Keratinocyte (primary cell): ENCODE measurements at regions not wholly inside any gene's neighbourhood (a gene's known extent, or its start where the extent isn't known, plus 50 kb on each side); places are given as distances from the start of the nearest gene placed in this dataset.
"Not testable (repeated sequence)": the region's sequence is repeated elsewhere in the genome, so short reads cannot be mapped to it uniquely, and the experiment has no call there.

Source experiments
- DNase-seq: peaks from one replicate; pipeline ENCODE4 v3.0.0-alpha.2; 2011; ENCODE audit warnings: low read depth, missing footprints, low spot score
- FAIRE-seq: peaks from 2 replicates; lab custom pipeline; 2011; peaks lifted over from hg19 to GRCh38; lab: Jason Lieb, UNC
- H2AFZ ChIP-seq: 2 replicates; pipeline ENCODE4 v1.6.0; 2012; ENCODE audit warnings: low read length, control low read depth, inconsistent platforms; ENCODE audit not compliant: control insufficient read depth
- H3K27ac ChIP-seq: 2 replicates; pipeline ENCODE4 v1.5.1; 2011; ENCODE audit warnings: low read length; ENCODE audit not compliant: control insufficient read depth, insufficient read depth
- H3K27me3 ChIP-seq: 3 replicates; pipeline ENCODE4 v1.6.0; 2011; ENCODE audit warnings: low read length; ENCODE audit not compliant: control insufficient read depth, insufficient read depth; ENCODE audit errors: extremely low read depth
- H3K36me3 ChIP-seq, 2 experiments: 2 replicates in 1 of 2; 3 replicates in 1 of 2; pipeline ENCODE4 v1.5.1; 2011; ENCODE audit warnings: low read length in 2 of 2, mild to moderate bottlenecking in 1 of 2; ENCODE audit not compliant: control insufficient read depth in 2 of 2, insufficient read depth in 2 of 2; ENCODE audit errors: extremely low read depth in 1 of 2
- H3K4me1 ChIP-seq: 3 replicates; pipeline ENCODE4 v1.5.1; 2011; ENCODE audit warnings: low read length; ENCODE audit not compliant: control insufficient read depth, insufficient read depth; ENCODE audit errors: extremely low read depth
- H3K4me2 ChIP-seq: 3 replicates; pipeline ENCODE4 v1.6.0; 2011; ENCODE audit warnings: low read depth, low read length; ENCODE audit not compliant: control insufficient read depth, insufficient read depth; ENCODE audit errors: extremely low read depth
- H3K4me3 ChIP-seq, 3 experiments: fragments of 200-600 bp in 1 of 3; sonication (generic) in 1 of 3; 2 replicates in 2 of 3; 3 replicates in 1 of 3; pipeline ENCODE4 v1.5.1; 2011 to 2016; ENCODE audit warnings: low read length in 3 of 3, mild to moderate bottlenecking in 3 of 3, control low read depth in 2 of 3, inconsistent platforms in 1 of 3, low read depth in 1 of 3, mixed read lengths in 1 of 3, mixed run types in 1 of 3, moderate library complexity in 1 of 3; ENCODE audit not compliant: control insufficient read depth in 2 of 3, insufficient read depth in 2 of 3; ENCODE audit errors: extremely low read depth in 1 of 3
- H3K79me2 ChIP-seq: 2 replicates; pipeline ENCODE4 v1.6.0; 2012; ENCODE audit warnings: low read length; ENCODE audit not compliant: control insufficient read depth, insufficient read depth
- H3K9ac ChIP-seq: 3 replicates; pipeline ENCODE4 v1.6.0; 2011; ENCODE audit warnings: low read length; ENCODE audit not compliant: control insufficient read depth, insufficient read depth; ENCODE audit errors: extremely low read depth
- H3K9me1 ChIP-seq: 3 replicates; pipeline ENCODE4 v1.6.0; 2011; ENCODE audit warnings: low read length; ENCODE audit not compliant: control insufficient read depth, insufficient read depth; ENCODE audit errors: extremely low read depth
- H3K9me3 ChIP-seq: 2 replicates; pipeline ENCODE4 v1.5.1; 2012; ENCODE audit warnings: low read depth, low read length; ENCODE audit not compliant: control insufficient read depth
- H4K20me1 ChIP-seq: 3 replicates; pipeline ENCODE4 v1.6.0; 2011; ENCODE audit warnings: low read length; ENCODE audit not compliant: control insufficient read depth, insufficient read depth; ENCODE audit errors: extremely low read depth
- dilution Hi-C: fragments of 300-500 bp; cut with MboI; formaldehyde crosslinking; loops from one replicate; pipeline ENCODE4 v1.7.0; 2020; ENCODE audit warnings: low sequenced_read_pairs; ENCODE audit not compliant: extremely low pct_ligation_motif_present

DNA sequence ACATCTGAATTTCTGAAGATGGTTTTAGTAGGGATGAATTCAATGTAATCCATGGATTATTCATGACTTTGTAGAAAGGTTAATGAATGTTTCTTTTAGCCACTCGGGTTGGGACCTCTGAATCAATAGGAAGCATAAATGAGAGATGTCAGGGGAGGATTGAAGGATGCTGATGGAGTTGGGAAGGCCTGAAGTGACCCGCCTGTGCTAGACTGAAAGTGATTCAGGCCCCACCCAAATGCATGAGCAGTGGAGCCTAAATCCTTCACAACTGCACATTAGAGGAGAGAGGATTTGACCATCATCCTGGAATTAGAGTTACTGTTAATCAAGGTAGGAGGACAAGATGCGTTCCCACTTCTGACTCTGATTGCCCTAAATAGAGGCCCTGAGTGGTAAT is 162.2 kb upstream of the PTPN20 start:
- H3K4me3 ChIP-seq, H3K9me1 ChIP-seq, H3K9me3 ChIP-seq, H3K36me3 ChIP-seq, H3K27me3 ChIP-seq, dilution Hi-C loops, FAIRE-seq, H2AFZ ChIP-seq, DNase-seq, H3K4me2 ChIP-seq, H3K9ac ChIP-seq, H3K27ac ChIP-seq, H3K79me2 ChIP-seq, H4K20me1 ChIP-seq, H3K4me1 ChIP-seq: not testable (repeated sequence)

DNA sequence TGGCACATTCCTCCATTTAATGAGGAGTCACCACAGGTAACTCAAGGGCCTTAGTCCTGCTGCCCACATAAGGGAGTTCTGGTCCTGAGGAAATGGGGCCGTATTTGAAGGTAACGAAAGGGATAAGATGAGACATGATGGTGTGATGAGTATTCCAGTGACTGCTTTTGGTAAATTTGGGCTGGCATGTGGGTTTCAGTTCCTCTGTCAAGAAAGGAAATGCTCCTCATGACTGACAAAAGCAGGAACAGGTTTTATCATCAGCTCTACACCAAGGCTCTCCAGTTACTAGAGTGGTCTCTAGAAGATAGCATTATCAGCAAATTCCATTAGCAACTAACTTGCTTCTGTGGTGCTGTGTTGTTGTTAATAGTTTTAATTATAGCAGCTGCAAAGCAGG is 161.8 kb upstream of the PTPN20 start:
- H3K9me3 ChIP-seq, H3K27ac ChIP-seq, H3K4me3 ChIP-seq, H2AFZ ChIP-seq, H3K4me1 ChIP-seq, H3K4me2 ChIP-seq, H3K9me1 ChIP-seq, H3K27me3 ChIP-seq, FAIRE-seq, H4K20me1 ChIP-seq, H3K9ac ChIP-seq, H3K36me3 ChIP-seq, H3K79me2 ChIP-seq, DNase-seq, dilution Hi-C loops: not testable (repeated sequence)

DNA sequence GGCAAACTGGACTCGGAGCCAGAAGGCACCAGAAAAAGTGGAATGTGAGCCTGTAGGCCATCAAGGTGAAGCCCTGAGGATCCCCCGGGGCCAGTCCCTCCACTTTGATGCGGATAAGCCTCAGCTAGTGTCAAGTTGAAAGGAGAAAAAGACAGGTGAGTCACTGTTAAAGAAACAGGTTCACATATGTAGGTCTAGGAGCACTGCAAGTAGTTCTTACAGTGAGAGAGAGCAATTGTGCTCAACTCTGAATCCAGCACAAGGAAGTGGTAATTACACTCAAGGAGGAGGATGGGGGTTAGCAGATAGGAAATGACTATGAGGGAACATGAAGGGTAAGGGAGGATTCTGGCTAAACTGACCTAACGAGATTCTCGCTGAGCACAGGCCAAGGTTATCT is 157.5 kb upstream of the PTPN20 start:
- H3K27ac ChIP-seq, H3K9ac ChIP-seq, H3K79me2 ChIP-seq, H3K36me3 ChIP-seq, DNase-seq, H3K9me1 ChIP-seq, dilution Hi-C loops, H2AFZ ChIP-seq, H3K4me1 ChIP-seq, H3K4me2 ChIP-seq, H3K4me3 ChIP-seq, H3K27me3 ChIP-seq, H4K20me1 ChIP-seq, H3K9me3 ChIP-seq, FAIRE-seq: not testable (repeated sequence)

DNA sequence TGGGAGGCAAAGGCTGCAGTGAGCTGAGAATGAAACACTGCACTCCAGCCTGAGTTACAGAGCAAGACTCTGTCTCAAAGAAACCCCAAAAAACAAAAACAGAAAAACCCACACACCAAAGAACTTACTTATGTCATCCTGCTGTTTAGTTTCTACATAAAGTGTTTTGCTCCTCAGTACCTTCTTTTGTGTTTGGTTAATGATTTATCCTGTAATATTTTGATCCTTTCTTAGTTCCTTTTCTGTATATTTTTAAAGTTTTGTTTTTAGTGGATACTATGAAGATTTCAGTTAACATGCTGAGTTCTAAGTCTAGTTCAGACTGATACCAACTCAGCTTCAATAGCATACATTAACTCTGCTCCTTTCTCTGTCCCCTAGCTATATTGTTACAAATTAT is 149.8 kb upstream of the PTPN20 start:
- H3K4me3 ChIP-seq, H2AFZ ChIP-seq, DNase-seq, H3K9me1 ChIP-seq, H3K4me2 ChIP-seq, H3K36me3 ChIP-seq, H4K20me1 ChIP-seq, H3K27me3 ChIP-seq, H3K4me1 ChIP-seq, H3K9ac ChIP-seq, H3K79me2 ChIP-seq, H3K9me3 ChIP-seq, dilution Hi-C loops, FAIRE-seq, H3K27ac ChIP-seq: not testable (repeated sequence)

DNA sequence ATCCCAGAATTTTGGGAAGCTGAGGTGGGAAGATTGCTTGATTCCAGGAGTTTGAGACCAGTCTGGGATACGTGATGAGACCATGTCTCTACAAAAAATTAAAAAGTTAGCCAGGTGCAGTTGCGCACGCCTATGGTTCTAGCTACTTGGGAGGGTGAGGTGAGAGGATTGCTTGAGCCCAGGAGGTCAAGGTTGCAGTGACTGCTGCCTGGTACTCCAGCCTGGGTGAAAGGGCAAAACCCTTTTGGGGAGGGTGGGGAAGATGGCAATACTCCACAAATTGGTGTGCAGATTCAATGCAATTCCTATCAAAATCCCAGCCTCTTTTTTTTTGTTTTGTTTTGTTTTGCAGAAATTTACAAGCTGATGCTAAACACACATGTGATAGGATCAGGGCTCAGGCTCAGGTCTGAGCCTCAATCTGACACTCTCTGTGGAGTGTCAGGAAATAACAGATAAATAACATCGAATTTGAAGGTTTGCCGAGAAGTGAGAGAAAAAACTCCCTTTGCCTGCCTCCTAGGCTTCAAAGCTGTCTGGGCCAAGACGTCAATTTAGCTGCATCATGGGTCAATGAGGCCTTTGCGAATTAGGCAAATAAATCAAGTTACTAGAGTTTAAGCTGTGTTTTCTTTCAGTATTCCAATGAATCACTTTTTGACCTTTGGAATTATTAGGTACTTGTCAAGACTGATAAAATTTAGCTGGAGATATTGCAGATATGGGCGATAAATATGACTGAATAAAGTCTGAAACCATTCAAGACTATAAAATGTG is 142.5 kb upstream of the PTPN20 start:
- DNase-seq, H3K9me3 ChIP-seq, H3K79me2 ChIP-seq, H3K36me3 ChIP-seq, H3K9me1 ChIP-seq, H4K20me1 ChIP-seq, FAIRE-seq, H3K4me2 ChIP-seq, H3K27ac ChIP-seq, H2AFZ ChIP-seq, H3K27me3 ChIP-seq, H3K4me3 ChIP-seq, H3K9ac ChIP-seq, dilution Hi-C loops, H3K4me1 ChIP-seq: not testable (repeated sequence)
